H9 (cell line): ENCODE measurements at regions not wholly inside any gene's neighbourhood (a gene's known extent, or its start where the extent isn't known, plus 50 kb on each side); places are given as distances from the start of the nearest gene placed in this dataset.

Experiments
- DNase-seq: peaks from one replicate; pipeline ENCODE4 v3.0.0-alpha.2; 2017
- H2AFZ ChIP-seq: one replicate; pipeline ENCODE4 v1.6.1; 2013; ENCODE audit warnings: mild to moderate bottlenecking, low read length, control low read depth, moderate library complexity
- H2AK5ac ChIP-seq: 2 replicates; pipeline ENCODE4 v1.6.1; 2013; ENCODE audit warnings: low read length, control low read depth, mixed read lengths; ENCODE audit not compliant: insufficient read length
- H2BK120ac ChIP-seq: one replicate; pipeline ENCODE4 v1.6.1; 2013; ENCODE audit warnings: low read depth, mild to moderate bottlenecking, low read length, control low read depth, inconsistent platforms; ENCODE audit not compliant: poor library complexity, severe bottlenecking
- H2BK12ac ChIP-seq: 2 replicates; pipeline ENCODE4 v1.6.1; 2013; ENCODE audit warnings: low read length, control low read depth, mixed read lengths, low read depth; ENCODE audit not compliant: insufficient read length
- H2BK15ac ChIP-seq: 2 replicates; pipeline ENCODE4 v1.6.1; 2013; ENCODE audit warnings: low read depth, low read length, control low read depth
- H2BK20ac ChIP-seq: one replicate; pipeline ENCODE4 v1.6.1; 2013; ENCODE audit warnings: low read depth, mild to moderate bottlenecking, low read length, control low read depth, inconsistent platforms; ENCODE audit not compliant: poor library complexity, severe bottlenecking
- H2BK5ac ChIP-seq: 2 replicates; pipeline ENCODE4 v1.6.1; 2013; ENCODE audit warnings: low read length, control low read depth, mixed read lengths; ENCODE audit not compliant: insufficient read length
- H3K14ac ChIP-seq: 2 replicates; pipeline ENCODE4 v1.6.1; 2013; ENCODE audit warnings: low read length, control low read depth; ENCODE audit not compliant: insufficient read depth
- H3K18ac ChIP-seq: 2 replicates; pipeline ENCODE4 v1.6.1; 2013; ENCODE audit warnings: low read depth, mild to moderate bottlenecking, mixed read lengths, low read length, control low read depth; ENCODE audit not compliant: insufficient read length
- H3K23ac ChIP-seq: 2 replicates; pipeline ENCODE4 v1.6.1; 2013; ENCODE audit warnings: low read length, control low read depth, mixed read lengths, low read depth; ENCODE audit not compliant: insufficient read length
- H3K23me2 ChIP-seq: 2 replicates; pipeline ENCODE4 v1.6.1; 2013; ENCODE audit warnings: low read depth, mild to moderate bottlenecking, mixed read lengths, low read length, control low read depth; ENCODE audit not compliant: insufficient read length, poor library complexity, severe bottlenecking
- H3K27ac ChIP-seq: 2 replicates; pipeline ENCODE4 v1.5.1; 2013; ENCODE audit warnings: low read length, control low read depth, mixed read lengths, low read depth; ENCODE audit not compliant: insufficient read length
- H3K27me3 ChIP-seq: 2 replicates; pipeline ENCODE4 v1.6.1; 2013; ENCODE audit warnings: low read length, control low read depth, inconsistent platforms; ENCODE audit not compliant: insufficient read depth
- H3K4ac ChIP-seq: 2 replicates; pipeline ENCODE4 v1.6.1; 2013; ENCODE audit warnings: low read depth, mild to moderate bottlenecking, control low read depth, inconsistent platforms, low read length, moderate library complexity
- H3K4me1 ChIP-seq: 2 replicates; pipeline ENCODE4 v1.6.1; 2013; ENCODE audit warnings: low read length, control low read depth, inconsistent platforms; ENCODE audit not compliant: insufficient read depth
- H3K4me2 ChIP-seq: 2 replicates; pipeline ENCODE4 v1.6.1; 2013; ENCODE audit warnings: low read length, control low read depth, mixed read lengths; ENCODE audit not compliant: insufficient read length, insufficient read depth
- H3K56ac ChIP-seq: 2 replicates; pipeline ENCODE4 v1.6.1; 2013; ENCODE audit warnings: low read depth, mild to moderate bottlenecking, mixed read lengths, low read length, control low read depth; ENCODE audit not compliant: insufficient read length
- H3K79me1 ChIP-seq: 2 replicates; pipeline ENCODE4 v1.6.1; 2013; ENCODE audit warnings: low read depth, mild to moderate bottlenecking, moderate library complexity, low read length, control low read depth, inconsistent platforms; ENCODE audit not compliant: insufficient read depth, poor library complexity, severe bottlenecking
- H3K79me2 ChIP-seq: 2 replicates; pipeline ENCODE4 v1.6.1; 2013; ENCODE audit warnings: low read length, control low read depth, inconsistent platforms; ENCODE audit not compliant: insufficient read depth
- H3K9ac ChIP-seq: 2 replicates; pipeline ENCODE4 v1.6.1; 2013; ENCODE audit warnings: low read length, control low read depth, mixed read lengths; ENCODE audit not compliant: insufficient read length; ENCODE audit errors: extremely low read depth
- H3K9me3 ChIP-seq: one replicate; pipeline ENCODE4 v1.6.1; 2013; ENCODE audit warnings: low read depth, low read length, inconsistent platforms; ENCODE audit not compliant: control insufficient read depth
- H3T11ph ChIP-seq: one replicate; pipeline ENCODE4 v1.6.1; 2013; ENCODE audit warnings: mild to moderate bottlenecking, low read length, control low read depth, inconsistent platforms
- H4K20me1 ChIP-seq: one replicate; pipeline ENCODE4 v1.6.1; 2013; ENCODE audit not compliant: control insufficient read depth, insufficient read length, insufficient read depth
- H4K5ac ChIP-seq: 2 replicates; pipeline ENCODE4 v1.6.1; 2013; ENCODE audit warnings: low read depth, mild to moderate bottlenecking, mixed read lengths, low read length, control low read depth; ENCODE audit not compliant: insufficient read length
- H4K8ac ChIP-seq: replicated peaks from 2 replicates; pipeline ENCODE4 v1.6.1; 2013; ENCODE audit warnings: low read length, control low read depth, mixed read lengths, low read depth; ENCODE audit not compliant: insufficient read length
- H4K91ac ChIP-seq: 2 replicates; pipeline ENCODE4 v1.6.1; 2013; ENCODE audit warnings: low read depth, mild to moderate bottlenecking, moderate library complexity, mixed read lengths, low read length, control low read depth; ENCODE audit not compliant: insufficient read length
- H3K27ac Mint-ChIP-seq, 3 experiments: 2 replicates in 2 of 3; 3 replicates in 1 of 3; pipeline ENCODE4 v1.8.0; 2020 to 2021; ENCODE audit warnings: mixed read lengths in 3 of 3, mild to moderate bottlenecking in 1 of 3, moderate library complexity in 1 of 3
- H3K27me3 Mint-ChIP-seq: 2 replicates; pipeline ENCODE4 v1.8.0; 2021; ENCODE audit warnings: low read depth, mild to moderate bottlenecking, moderate library complexity, mixed read lengths
- H3K36me3 Mint-ChIP-seq, 3 experiments: 2 replicates in 2 of 3; 3 replicates in 1 of 3; pipeline ENCODE4 v1.8.0; 2020 to 2021; ENCODE audit warnings: low read depth in 3 of 3, mixed read lengths in 3 of 3; ENCODE audit not compliant: insufficient read depth in 1 of 3
- H3K4me1 Mint-ChIP-seq, 2 experiments: 2 replicates each; pipeline ENCODE4 v1.8.0; 2020; ENCODE audit warnings: mixed read lengths in 2 of 2
- H3K4me3 Mint-ChIP-seq, 2 experiments: 2 replicates in 1 of 2; 3 replicates in 1 of 2; pipeline ENCODE4 v1.8.0; 2020 to 2021; ENCODE audit warnings: mild to moderate bottlenecking in 2 of 2, mixed read lengths in 2 of 2, moderate library complexity in 1 of 2
- H3K9me3 Mint-ChIP-seq, 2 experiments: 2 replicates in 1 of 2; 3 replicates in 1 of 2; pipeline ENCODE4 v1.8.0; 2020; ENCODE audit warnings: mild to moderate bottlenecking in 2 of 2, mixed read lengths in 2 of 2, moderate library complexity in 1 of 2
- WGBS: extraction: QIAGEN DNeasy Blood & Tissue Kit; methylation state at CpG from one replicate; pipeline ENCODE4 v1.1.7; 2013; ENCODE audit warnings: missing lambda C conversion rate, low lambda C conversion rate, mixed read lengths; ENCODE audit not compliant: insufficient read length; ENCODE audit errors: extremely low coverage; 5-methylcytosine and 5-hydroxymethylcytosine counted together
- TF ChIP-seq, protein P1 (sequence below): fragments of 200-600 bp; sonication (generic); conservative IDR thresholded peaks from 3 replicates; pipeline ENCODE4 v1.8.0; 2021; ENCODE audit warnings: antibody characterized with exemption, mild to moderate bottlenecking

DNA sequence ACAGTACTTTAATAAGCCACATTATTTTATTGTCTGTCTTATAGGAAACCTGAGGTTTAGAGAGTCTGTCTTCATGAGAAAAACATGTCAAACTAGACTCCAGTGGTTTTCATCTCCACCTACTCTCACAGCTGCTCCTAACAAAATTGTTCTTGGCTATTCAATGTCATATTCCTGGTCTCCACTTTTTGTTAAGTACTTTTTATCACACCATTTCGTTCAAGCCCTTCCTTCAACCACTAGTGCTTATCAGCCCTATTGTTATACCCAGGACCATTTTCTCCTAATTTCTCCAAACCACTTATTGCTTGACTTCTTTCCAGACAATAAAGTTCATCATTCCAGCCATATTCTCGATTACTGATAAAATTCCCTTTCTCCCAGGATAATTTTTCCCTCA, 1674.3 kb upstream of the AGA start:
- Histone ChIP-seq H4K5ac (no peak overlapping the region), H2BK15ac (no peak overlapping the region), H2AFZ (no peak overlapping the region), H4K8ac (no peak overlapping the region), H3K56ac (no peak overlapping the region), H3T11ph (no peak overlapping the region), H3K4ac (no peak overlapping the region), H2BK20ac (no peak overlapping the region), H2BK12ac (no peak overlapping the region), H3K4me2 (no peak overlapping the region), H2AK5ac (no peak overlapping the region), H3K79me2 (no peaks in the 10 kb centered on the region), H3K79me1 (no peaks in the 10 kb centered on the region), H4K20me1 (no peaks in the 10 kb centered on the region), H3K9me3 (no peaks in the 10 kb centered on the region), H2BK120ac (no peak overlapping the region), H2BK5ac (no peak overlapping the region), H3K4me1 (no peaks in the 10 kb centered on the region), H3K9ac (no peak overlapping the region), H3K18ac (no peak overlapping the region), H3K14ac (no peak overlapping the region), H3K23me2 (no peaks in the 10 kb centered on the region), H4K91ac (no peak overlapping the region), H3K27ac (no peak overlapping the region), H3K27me3 (no peaks in the 10 kb centered on the region), H3K23ac (no peak overlapping the region)
- Mint-ChIP-seq H3K4me3 (no peak overlapping the region), H3K4me1 (peaks cover 16 to 17% of the 10 kb centered on the region in 2 experiments), H3K27me3 (no peaks in the 10 kb centered on the region), H3K36me3 (no peaks in the 10 kb centered on the region), H3K9me3 (no peaks in the 10 kb centered on the region), H3K27ac (0 out of 7 replicates have a peak overlapping the region, but pooled peaks of 1 of the 3 experiments have one; percentile 9)
- TF ChIP-seq, protein P1, sequence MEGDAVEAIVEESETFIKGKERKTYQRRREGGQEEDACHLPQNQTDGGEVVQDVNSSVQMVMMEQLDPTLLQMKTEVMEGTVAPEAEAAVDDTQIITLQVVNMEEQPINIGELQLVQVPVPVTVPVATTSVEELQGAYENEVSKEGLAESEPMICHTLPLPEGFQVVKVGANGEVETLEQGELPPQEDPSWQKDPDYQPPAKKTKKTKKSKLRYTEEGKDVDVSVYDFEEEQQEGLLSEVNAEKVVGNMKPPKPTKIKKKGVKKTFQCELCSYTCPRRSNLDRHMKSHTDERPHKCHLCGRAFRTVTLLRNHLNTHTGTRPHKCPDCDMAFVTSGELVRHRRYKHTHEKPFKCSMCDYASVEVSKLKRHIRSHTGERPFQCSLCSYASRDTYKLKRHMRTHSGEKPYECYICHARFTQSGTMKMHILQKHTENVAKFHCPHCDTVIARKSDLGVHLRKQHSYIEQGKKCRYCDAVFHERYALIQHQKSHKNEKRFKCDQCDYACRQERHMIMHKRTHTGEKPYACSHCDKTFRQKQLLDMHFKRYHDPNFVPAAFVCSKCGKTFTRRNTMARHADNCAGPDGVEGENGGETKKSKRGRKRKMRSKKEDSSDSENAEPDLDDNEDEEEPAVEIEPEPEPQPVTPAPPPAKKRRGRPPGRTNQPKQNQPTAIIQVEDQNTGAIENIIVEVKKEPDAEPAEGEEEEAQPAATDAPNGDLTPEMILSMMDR: no peak
- no CpG with 5 or more reads among the region's 2 CpGs for WGBS
- no peak for DNase-seq
